ENCODE measurements at regions not wholly inside any gene's neighbourhood (a gene's known extent, or its start where the extent isn't known, plus 50 kb on each side); places are given as distances from the start of the nearest gene placed in this dataset.

GRCh38 chr5:68440245-68440644 lies 224.7 kb downstream of the PIK3R1 start:
- TF ChIP-seq CTCF (IDR thresholded peaks at IDR 0.05; ENCODE audit: borderline replicate concordance, extremely low read depth, low read length, poor library complexity, severe bottlenecking), result no peak
- TF ChIP-seq EZH2 (IDR thresholded peaks at IDR 0.05; ENCODE audit: borderline replicate concordance, low read depth, low read length, severe bottlenecking), result no peak

Measured in DND-41 (cell line).